GM12872 (cell line): ENCODE measurements at regions not wholly inside any gene's neighbourhood (a gene's known extent, or its start where the extent isn't known, plus 50 kb on each side); places are given as distances from the start of the nearest gene placed in this dataset.

Source experiments
- TF ChIP-seq, protein P1 (sequence below): IDR thresholded peaks from 3 replicates; pipeline ENCODE4 v1.5.1; 2011; ENCODE audit warnings: low read depth, mild to moderate bottlenecking, low read length, moderate library complexity; ENCODE audit not compliant: insufficient read depth

DNA sequence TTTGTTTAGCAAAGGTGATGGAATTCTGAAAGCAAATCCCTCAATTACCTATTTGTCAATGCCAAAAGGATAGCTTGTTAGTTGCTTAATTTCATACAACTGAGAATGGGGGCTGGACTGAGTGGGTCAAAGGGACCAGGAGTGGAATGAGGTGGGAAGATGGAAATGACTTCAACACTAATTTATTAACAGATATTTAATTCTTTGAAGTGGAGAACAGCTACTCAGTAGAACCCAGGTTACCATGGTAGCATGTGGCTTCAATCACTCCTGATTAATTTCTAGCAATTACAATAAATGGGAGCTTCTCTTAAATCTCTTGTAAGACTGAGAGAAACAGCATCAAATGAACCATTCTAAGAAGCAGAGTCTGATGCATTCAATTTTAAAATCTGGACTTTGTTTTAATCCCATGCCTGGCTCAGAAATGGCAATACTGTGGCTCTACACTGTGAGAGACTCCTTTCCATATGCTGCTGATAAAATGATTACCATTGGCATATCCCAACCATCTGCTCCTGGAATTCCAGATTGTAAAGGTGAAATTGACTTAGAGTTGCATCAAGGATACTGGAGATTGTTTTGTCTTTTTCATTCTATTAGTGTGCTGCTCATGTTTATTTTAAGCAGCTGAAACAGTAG is 607.8 kb downstream of the SNAPC1 start:
- TF ChIP-seq, protein P1, sequence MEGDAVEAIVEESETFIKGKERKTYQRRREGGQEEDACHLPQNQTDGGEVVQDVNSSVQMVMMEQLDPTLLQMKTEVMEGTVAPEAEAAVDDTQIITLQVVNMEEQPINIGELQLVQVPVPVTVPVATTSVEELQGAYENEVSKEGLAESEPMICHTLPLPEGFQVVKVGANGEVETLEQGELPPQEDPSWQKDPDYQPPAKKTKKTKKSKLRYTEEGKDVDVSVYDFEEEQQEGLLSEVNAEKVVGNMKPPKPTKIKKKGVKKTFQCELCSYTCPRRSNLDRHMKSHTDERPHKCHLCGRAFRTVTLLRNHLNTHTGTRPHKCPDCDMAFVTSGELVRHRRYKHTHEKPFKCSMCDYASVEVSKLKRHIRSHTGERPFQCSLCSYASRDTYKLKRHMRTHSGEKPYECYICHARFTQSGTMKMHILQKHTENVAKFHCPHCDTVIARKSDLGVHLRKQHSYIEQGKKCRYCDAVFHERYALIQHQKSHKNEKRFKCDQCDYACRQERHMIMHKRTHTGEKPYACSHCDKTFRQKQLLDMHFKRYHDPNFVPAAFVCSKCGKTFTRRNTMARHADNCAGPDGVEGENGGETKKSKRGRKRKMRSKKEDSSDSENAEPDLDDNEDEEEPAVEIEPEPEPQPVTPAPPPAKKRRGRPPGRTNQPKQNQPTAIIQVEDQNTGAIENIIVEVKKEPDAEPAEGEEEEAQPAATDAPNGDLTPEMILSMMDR = no peak

DNA sequence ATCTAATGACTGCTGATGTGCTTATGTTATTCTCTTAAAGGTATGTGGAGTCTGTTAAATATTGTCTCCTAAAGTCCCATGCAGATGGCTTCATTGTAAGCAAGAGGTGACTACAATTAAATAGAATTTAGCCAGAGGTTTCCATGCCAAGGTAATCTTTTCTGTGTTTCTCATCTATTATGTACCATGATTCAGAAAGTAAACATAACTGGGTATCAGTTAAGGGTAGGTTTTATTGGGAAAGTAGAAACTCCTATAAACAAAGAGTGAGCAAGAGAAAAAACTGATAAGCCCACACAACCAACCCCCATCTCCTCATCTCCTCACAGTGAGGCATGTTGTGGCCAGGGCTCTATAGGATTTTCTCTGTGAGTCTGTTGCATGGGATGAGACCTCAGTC is 611.7 kb downstream of the SNAPC1 start:
- TF ChIP-seq, protein P1 = no peak

DNA sequence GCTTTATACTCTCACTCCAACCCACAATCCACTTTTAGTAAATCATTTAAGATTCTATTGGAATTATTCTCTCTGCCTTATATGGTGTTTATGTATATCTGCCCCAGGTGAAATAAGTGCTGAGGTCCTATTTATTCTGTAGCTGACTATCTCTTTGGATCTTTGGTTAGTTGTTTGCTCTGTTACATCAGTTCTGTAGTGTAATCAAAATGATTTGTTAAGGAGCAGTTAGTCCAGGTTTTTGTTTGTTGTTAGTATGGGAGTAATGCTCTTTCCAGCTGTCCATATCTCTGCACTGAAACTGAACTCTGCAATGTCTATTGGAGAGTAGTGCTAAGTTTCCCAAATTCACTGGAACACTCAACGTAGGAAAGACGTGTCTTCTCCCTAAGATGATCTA is 615.8 kb downstream of the SNAPC1 start:
- TF ChIP-seq, protein P1 = no peak

DNA sequence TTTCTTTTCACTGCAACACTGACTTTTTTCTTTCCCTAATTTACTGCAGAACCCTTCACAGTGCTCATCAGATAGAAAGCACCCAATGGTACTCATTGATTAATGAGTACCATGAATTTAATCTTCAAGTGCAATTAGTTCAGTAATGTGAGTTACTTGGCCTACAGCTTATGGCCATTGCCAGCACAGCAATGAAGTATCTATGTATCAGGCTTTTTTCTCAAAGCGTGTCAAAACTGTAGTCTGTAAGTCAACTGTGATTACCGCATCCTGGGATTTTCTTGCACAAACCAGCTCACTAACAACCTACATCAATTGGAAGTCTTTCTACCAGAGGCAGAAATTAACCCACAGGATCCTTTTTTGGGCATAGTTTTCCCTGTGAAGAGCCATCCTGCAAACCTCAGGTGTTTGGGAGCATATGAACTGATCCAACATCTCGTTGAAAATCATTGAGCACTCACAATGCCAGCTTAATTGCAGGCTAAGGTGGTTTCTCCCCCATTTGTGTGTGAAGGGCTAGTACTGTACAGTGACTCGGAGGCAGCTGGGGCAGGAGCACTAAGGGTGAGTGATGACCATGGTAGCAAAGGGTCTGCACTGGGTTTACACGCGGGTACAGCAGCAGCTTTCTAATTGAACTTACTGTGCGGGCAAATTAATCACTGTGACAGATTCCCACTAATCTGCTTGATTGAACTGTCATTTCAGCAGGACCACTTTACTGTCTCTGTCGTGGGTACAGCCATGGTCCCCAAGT is 619.3 kb downstream of the SNAPC1 start:
- TF ChIP-seq, protein P1 = no peak

DNA sequence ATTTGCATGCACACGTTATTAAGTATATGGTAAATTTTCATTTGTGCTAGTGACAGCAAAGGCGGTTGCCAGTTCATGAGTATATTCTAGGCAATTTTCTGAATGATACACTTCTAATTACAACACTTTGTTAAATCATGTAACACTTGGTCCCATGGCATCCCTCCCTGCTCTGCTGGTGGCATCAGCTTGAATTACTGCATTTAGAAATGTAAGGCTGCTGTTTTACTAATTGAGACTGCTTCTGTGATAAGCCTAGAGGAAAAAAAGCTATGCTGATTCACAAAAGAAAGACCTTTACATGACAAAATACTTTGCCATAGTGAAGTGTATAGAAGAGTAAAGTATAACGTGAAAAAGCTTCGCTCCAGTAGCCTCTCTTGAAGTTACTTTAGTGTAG is 636.1 kb downstream of the KCNH5 start:
- TF ChIP-seq, protein P1 = no peak

DNA sequence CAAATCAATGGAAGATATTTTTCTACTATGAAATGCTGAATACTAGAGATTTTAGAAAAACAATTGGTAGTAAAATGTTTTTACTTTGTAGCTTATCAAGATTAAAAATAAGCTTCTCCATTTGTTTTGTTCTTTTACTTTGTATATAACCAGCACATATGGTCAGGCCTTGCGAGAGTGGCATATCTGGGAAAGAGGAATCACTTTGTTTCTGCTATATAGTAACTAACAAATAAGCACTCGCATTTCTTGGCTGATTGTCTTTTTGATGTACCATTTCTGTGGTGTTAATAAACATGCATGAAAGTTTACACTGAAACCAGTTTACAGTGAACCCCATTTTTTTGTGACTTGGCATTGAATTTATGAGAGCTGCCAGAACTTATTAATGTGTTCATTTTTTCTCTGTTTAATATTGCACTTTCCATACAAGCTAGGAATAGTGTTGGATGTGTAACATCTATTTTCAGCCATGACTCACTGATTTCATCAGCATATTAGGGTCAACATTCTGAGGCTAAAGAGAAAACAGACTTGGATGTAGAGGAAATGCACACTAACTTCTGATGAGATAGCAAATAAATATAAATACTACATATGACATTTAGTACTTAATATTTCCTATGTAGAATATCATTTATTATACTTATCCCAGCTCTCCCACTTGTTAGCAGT is 635.5 kb downstream of the KCNH5 start:
- TF ChIP-seq, protein P1 = no peak

DNA sequence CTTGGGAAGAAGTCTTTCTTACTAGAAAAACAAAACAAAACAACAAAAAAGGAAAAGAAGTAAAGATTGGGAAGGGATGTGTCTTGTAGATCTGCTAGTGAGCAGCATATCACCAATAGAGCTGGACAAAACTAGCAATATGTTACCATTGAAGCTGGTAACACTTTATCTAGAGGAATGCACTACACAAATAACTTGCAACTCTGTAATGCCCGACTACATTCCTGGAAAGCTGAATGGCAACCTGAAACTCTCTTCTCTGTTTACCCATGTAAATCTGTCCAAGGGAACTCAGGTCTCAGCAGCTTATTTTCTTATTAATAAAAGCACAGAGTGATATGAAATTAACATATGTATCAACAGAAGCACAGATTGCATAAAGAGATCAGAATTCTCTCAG is 624.4 kb downstream of the KCNH5 start:
- TF ChIP-seq, protein P1 = no peak
